Bronchial epithelial cell (primary cell): ENCODE measurements at regions not wholly inside any gene's neighbourhood (a gene's known extent, or its start where the extent isn't known, plus 50 kb on each side); places are given as distances from the start of the nearest gene placed in this dataset.
A peak's percentile ranks its signal among the peaks of the same experiment; 100 is the strongest.

Experiments
- DNase-seq: peaks from one replicate; pipeline ENCODE4 v3.0.0-alpha.2; 2010; ENCODE audit warnings: low read depth
- FAIRE-seq: peaks from 2 replicates; lab custom pipeline; 2011; peaks lifted over from hg19 to GRCh38; lab: Jason Lieb, UNC
- H3K27me3 ChIP-seq: 2 replicates; pipeline ENCODE4 v1.5.1; 2011; ENCODE audit warnings: low read length; ENCODE audit not compliant: control insufficient read depth, insufficient read depth
- H3K36me3 ChIP-seq: 2 replicates; pipeline ENCODE4 v1.5.1; 2011; ENCODE audit warnings: low read length; ENCODE audit not compliant: control insufficient read depth, insufficient read depth
- H3K4me3 ChIP-seq: 2 replicates; pipeline ENCODE4 v1.5.1; 2011; ENCODE audit warnings: mild to moderate bottlenecking, low read depth, low read length, control low read depth
- CTCF ChIP-seq: IDR thresholded peaks from 2 replicates; pipeline ENCODE4 v1.5.1; 2011; ENCODE audit warnings: mild to moderate bottlenecking, moderate library complexity, low read length, control low read depth, inconsistent platforms; ENCODE audit not compliant: insufficient read depth, severe bottlenecking

GRCh38 chrX:16316331-16316730 lies 149.1 kb downstream of the MAGEB17 start:
- no peak for FAIRE-seq
- H3K4me3 ChIP-seq = no peak overlapping the region

GRCh38 chrX:16319929-16320328 lies 152.6 kb downstream of the MAGEB17 start:
- no peaks in the 10 kb centered on the region for H3K27me3 ChIP-seq
- FAIRE-seq = no peak

More at GRCh38 chrX:16316331-16316730, 149.1 kb downstream of the MAGEB17 start:
- no peak for TF ChIP-seq CTCF
- DNase-seq = no peak
- Histone ChIP-seq H3K36me3 (no peaks in the 10 kb centered on the region), H3K27me3 (no peaks in the 10 kb centered on the region)

GRCh38 chrX:16320765-16321355 lies 153.6 kb downstream of the MAGEB17 start:
- TF ChIP-seq CTCF = no peak
- FAIRE-seq (no peak), DNase-seq (peak; percentile 19)
- Histone ChIP-seq H3K36me3 (no peaks in the 10 kb centered on the region), H3K27me3 (no peaks in the 10 kb centered on the region), H3K4me3 (no peak overlapping the region)

More at GRCh38 chrX:16319929-16320328, 152.6 kb downstream of the MAGEB17 start:
- no peak for DNase-seq
- no peaks in the 10 kb centered on the region for H3K36me3 ChIP-seq
- H3K4me3 ChIP-seq = no peak overlapping the region
- no peak for TF ChIP-seq CTCF

- no peak for FAIRE-seq
- H3K27me3 ChIP-seq = no peaks in the 10 kb centered on the region
- no peaks in the 10 kb centered on the region for H3K36me3 ChIP-seq
- no peak for TF ChIP-seq CTCF
- no peak overlapping the region for H3K4me3 ChIP-seq
- peak; percentile 18 for DNase-seq
Measured at GRCh38 chrX:16333453-16333852, 166.2 kb downstream of the MAGEB17 start.

- no peak for TF ChIP-seq CTCF
- FAIRE-seq (no peak), DNase-seq (no peak)
- H3K27me3 ChIP-seq = no peaks in the 10 kb centered on the region
- H3K4me3 ChIP-seq = no peak overlapping the region
- H3K36me3 ChIP-seq = no peaks in the 10 kb centered on the region
Measured at GRCh38 chrX:16335181-16335580, 167.9 kb downstream of the MAGEB17 start.
